ENCODE measurements at regions not wholly inside any gene's neighbourhood (a gene's known extent, or its start where the extent isn't known, plus 50 kb on each side); places are given as distances from the start of the nearest gene placed in this dataset.
"Not testable (repeated sequence)": the region's sequence is repeated elsewhere in the genome, so short reads cannot be mapped to it uniquely, and the experiment has no call there.

- no peak for DNase-seq
Observed at GRCh38 chr4:25981749-25982148, 67.7 kb downstream of the SMIM20 start.

- no peak for DNase-seq
Observed at GRCh38 chr4:25982962-25983361, 68.9 kb downstream of the SMIM20 start.

DNA sequence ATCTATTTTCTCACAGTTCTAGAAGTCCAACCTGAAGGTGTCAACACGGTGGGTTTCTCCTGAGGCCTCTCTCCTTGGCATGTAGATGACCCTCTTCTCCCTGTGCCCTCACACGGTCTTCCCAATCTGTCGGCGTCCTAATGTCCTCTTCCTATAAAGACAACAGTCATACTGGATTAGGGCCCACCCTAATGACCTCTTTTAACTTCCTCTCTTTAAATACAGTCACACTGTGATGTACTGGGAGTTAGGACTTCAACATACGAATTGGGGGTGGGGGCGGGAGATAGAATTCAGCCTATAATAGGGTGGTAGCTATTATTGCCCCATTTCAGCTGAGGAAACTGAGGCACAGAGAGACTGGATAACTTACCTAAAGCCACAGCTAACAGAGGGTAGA, 70.2 kb downstream of the SMIM20 start:
- no peak for DNase-seq

GRCh38 chr4:25984796-25985195, 70.8 kb downstream of the SMIM20 start:
- DNase-seq, result no peak

DNA sequence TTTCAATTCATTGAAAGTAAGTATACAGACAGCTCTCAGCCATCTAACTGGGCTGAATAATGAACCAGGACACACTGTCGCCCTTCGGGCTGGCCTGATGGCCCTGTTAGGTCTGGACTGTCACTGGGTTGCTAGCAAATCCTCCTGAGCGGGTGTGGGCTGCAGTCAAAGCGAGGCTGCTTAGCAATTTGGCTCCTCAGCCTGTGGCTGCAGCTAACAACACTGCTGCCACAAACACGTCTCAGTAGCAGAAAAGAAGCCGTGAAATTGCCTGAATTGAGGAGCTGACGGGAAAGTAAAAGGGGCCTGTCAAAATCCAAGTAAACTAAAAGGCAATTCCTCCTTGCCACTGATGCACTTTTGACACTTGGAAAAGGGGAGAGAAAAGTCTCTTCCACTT, 72.8 kb downstream of the SMIM20 start:
- no peak for DNase-seq

DNA sequence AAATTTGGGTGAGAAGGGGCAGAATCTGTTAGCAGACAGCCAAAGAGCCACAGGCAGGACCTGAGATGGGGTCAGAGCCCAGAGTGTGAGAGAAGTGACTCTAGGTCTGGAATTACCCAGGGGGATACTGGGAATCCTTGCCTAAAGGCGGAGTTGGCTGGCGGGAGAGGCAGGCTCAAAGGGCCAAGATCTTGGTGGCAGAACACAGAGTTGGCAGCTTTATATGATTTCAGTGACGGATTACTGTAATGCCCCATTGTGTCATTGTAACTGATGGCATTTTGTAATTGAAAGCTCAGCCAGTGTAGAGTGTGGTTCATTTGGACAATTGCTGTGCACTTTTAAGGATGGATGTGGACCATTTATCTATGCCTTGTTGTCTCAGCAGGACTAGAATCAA, 77.3 kb downstream of the SMIM20 start:
- DNase-seq, result no peak

- DNase-seq, result no peak
Observed at GRCh38 chr4:25993395-25994185, 79.6 kb downstream of the SMIM20 start.

GRCh38 chr4:25994577-25994976, 80.6 kb downstream of the SMIM20 start:
- DNase-seq, result peak; percentile 55

- no peak for DNase-seq
Observed at GRCh38 chr4:26000274-26000950, 86.4 kb downstream of the SMIM20 start.

DNA sequence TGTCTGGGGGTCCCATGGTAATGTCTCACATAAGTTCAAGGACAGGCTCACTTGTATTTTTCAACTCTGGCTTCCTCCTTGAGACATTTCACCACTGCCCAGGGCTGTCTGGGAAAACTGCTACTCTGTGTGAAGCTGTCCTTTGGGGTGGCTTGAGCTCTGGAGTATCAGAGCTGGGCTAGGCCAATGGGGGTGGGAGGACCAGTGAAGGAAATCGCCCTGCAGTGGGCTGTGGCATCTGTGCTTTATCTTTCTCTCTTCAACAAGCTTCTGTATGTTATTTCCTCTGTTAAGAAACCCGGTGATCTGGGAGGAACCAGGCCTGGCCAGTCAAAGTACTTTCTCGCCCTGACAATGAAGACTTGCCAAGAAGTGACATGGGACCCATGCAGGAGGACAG, 87.4 kb downstream of the SMIM20 start:
- DNase-seq, result no peak

- no peak for DNase-seq
Observed at GRCh38 chr4:26001816-26002215, 87.8 kb downstream of the SMIM20 start.

DNA sequence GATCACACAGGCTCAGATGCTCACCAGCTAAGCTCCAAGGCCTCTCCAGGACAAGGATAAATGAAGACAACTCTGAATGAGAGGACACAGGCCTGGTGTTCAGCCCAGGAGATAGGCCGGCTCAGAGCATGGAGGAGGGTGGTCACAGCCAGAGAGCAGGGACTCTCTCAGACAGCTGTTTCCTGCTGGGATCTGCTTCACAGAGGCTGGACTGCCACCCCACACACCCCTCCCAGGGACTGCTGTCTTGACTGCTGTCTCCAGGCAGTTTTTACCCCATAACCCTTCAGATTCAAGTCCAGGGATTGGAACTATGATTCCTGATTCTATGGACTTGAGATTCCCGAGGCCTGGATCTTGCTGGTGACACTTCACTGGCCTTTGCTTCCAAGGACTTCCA, 89.0 kb downstream of the SMIM20 start:
- DNase-seq, result no peak

- DNase-seq, result no peak
Observed at GRCh38 chr4:26004290-26004689, 90.3 kb downstream of the SMIM20 start.

DNA sequence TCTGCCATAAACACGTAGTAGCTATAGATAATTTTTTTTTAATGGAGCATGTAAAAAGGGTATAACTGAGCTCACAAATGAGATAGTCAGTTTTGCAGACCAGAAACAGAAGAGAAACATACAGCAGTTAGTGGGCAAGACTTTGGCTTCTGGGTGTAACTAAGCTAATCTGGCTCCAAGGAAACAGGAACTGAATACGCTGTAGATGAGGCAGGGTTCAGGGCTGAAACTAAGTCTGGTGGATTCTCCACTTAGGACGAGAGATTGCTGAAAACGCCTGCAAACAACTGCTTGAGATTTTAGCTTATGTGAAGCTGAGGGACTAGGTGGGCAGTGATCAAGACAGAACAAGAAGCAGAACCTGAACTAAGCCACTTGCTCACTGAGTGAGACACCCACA, 91.7 kb downstream of the SMIM20 start:
- DNase-seq, result no peak

- no peak for DNase-seq
Observed at GRCh38 chr4:26008737-26009136, 94.7 kb downstream of the SMIM20 start.

- DNase-seq, result no peak
Observed at GRCh38 chr4:26009502-26009901, 95.5 kb downstream of the SMIM20 start.

DNA sequence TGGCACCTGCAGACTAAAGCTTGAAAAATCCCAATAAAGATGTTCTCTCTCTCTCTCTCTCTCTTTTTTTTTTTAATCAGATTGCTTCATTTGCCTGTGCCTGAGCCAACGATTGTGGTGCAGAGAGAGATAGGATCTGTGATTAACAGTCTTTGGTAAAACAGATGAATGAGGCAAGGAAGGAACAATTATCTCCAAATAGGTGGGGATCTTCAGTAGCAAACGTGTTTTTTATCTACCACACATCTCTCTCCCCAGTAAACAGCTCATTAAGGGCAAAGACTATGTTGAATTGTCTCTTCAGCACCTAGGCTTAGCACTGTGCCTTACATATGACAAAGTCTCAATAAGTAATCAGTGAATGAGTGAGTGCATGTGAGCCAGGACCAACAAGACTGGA, 96.3 kb downstream of the SMIM20 start:
- no peak for DNase-seq

- no peak for DNase-seq
Observed at GRCh38 chr4:26013629-26014028, 99.6 kb downstream of the SMIM20 start.

DNA sequence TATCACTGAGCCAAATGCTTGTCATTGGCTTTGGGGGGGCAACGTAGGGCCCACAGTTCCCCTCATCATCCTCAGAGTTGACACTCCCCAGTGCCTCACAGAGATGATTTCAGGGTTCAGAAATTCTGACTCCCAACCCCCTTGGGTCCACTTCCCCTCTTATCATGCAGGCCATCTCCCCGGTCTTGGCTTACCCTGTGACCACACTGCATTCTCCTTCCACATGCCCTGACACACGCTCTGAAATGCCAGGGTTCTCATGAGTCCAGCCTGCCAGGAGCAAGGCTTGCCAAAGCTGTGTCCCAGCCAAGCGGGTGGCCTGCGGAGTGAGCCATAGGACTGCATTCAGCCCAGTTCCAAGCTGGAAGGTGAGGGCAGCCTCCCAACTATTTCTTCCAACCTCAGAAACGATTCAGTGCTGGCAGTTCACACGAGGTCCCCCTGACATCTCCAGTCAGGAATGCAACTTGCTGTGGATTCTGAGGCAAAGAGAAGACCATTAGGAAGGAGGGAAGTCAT, 101.2 kb downstream of the SMIM20 start:
- peak; percentile 36 for DNase-seq

- no peak for DNase-seq
Observed at GRCh38 chr4:26015906-26016305, 101.9 kb downstream of the SMIM20 start.

DNA sequence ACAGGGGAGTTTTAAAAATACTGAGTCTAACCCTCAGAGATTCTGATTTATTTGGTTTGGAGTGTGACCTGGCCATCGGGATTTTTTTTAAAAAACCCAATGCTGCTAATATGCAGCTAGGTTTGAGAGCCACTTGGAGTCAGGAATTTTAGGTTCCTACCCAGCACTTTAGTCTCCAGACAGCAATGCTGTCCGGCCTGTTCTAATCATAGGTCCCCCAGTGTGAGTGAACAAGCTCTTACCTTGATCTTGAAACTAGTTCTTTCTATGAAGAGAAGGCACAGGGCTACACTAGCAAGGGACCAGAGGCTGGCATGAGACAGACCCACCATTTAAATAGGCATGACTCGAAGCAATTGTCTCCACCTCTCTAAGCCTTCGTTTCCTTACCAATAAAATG, 103.5 kb downstream of the SMIM20 start:
- DNase-seq, result no peak

GRCh38 chr4:26017961-26018700, 104.1 kb downstream of the SMIM20 start:
- not testable (repeated sequence) for DNase-seq

GRCh38 chr4:26020083-26020668, 106.2 kb downstream of the SMIM20 start:
- no peak for DNase-seq
